SK-N-SH treated with all-trans-retinoic acid at 6 μM for 48 hours (cell line): ENCODE measurements at regions not wholly inside any gene's neighbourhood (a gene's known extent, or its start where the extent isn't known, plus 50 kb on each side); places are given as distances from the start of the nearest gene placed in this dataset.

Source experiments
- ARNTL ChIP-seq: fragments of 450-650 bp; formaldehyde crosslinking; IDR thresholded peaks from 2 replicates; pipeline ENCODE4 v1.5.0; 2020; ENCODE audit warnings: low read depth, mild to moderate bottlenecking, moderate library complexity, borderline replicate concordance
- ESRRG ChIP-seq: fragments of 250-450 bp; sonication (Bioruptor Pico); IDR thresholded peaks from 2 replicates; pipeline ENCODE4 v1.6.1; 2021; ENCODE audit warnings: mild to moderate bottlenecking
- ISL1 ChIP-seq: fragments of 250-450 bp; sonication (Bioruptor Pico); IDR thresholded peaks from 2 replicates; pipeline ENCODE4 v2.1.2; 2022; ENCODE audit warnings: mild to moderate bottlenecking, moderate library complexity
- RARB ChIP-seq: fragments of 250-450 bp; sonication (Bioruptor Pico); IDR thresholded peaks from 2 replicates; pipeline ENCODE4 v1.8.0; 2021; ENCODE audit warnings: mild to moderate bottlenecking, moderate library complexity
- ZFP3 ChIP-seq: fragments of 250-450 bp; sonication (Bioruptor Pico); IDR thresholded peaks from 2 replicates; pipeline ENCODE4 v1.5.0; 2020; ENCODE audit warnings: mild to moderate bottlenecking, moderate library complexity
- ZFP30 ChIP-seq: fragments of 450-650 bp; formaldehyde crosslinking; IDR thresholded peaks from 2 replicates; pipeline ENCODE4 v1.5.0; 2022; ENCODE audit warnings: mild to moderate bottlenecking, moderate library complexity
- ZNF565 ChIP-seq: fragments of 450-650 bp; formaldehyde crosslinking; conservative IDR thresholded peaks from 2 replicates; pipeline ENCODE4 v1.5.0; 2020; ENCODE audit warnings: low read depth, mild to moderate bottlenecking, moderate library complexity
- ZNF70 ChIP-seq: fragments of 450-650 bp; formaldehyde crosslinking; IDR thresholded peaks from 2 replicates; pipeline ENCODE4 v1.5.0; 2020; ENCODE audit warnings: mild to moderate bottlenecking, moderate library complexity
- ZNF8 ChIP-seq: fragments of 450-650 bp; formaldehyde crosslinking; IDR thresholded peaks from 2 replicates; pipeline ENCODE4 v1.5.0; 2020; ENCODE audit warnings: mild to moderate bottlenecking, moderate library complexity
- TF ChIP-seq, protein P1 (sequence below): fragments of 250-450 bp; sonication (Bioruptor Pico); IDR thresholded peaks from 2 replicates; pipeline ENCODE4 v1.5.1; 2021; ENCODE audit warnings: mild to moderate bottlenecking, moderate library complexity
- TF ChIP-seq, protein P2 (sequence below): fragments of 250-450 bp; sonication (Bioruptor Pico); IDR thresholded peaks from 2 replicates; pipeline ENCODE4 v1.8.0; 2020; ENCODE audit warnings: mild to moderate bottlenecking, moderate library complexity, borderline replicate concordance
- TF ChIP-seq, protein P3 (sequence below): fragments of 250-450 bp; sonication (Bioruptor Pico); IDR thresholded peaks from 2 replicates; pipeline ENCODE4 v1.5.1; 2020; ENCODE audit warnings: low read depth, mild to moderate bottlenecking, moderate library complexity
- TF ChIP-seq, protein P4 (sequence below): fragments of 250-450 bp; sonication (Bioruptor Pico); IDR thresholded peaks from 2 replicates; pipeline ENCODE4 v1.5.0; 2020; ENCODE audit warnings: mild to moderate bottlenecking, moderate library complexity

DNA sequence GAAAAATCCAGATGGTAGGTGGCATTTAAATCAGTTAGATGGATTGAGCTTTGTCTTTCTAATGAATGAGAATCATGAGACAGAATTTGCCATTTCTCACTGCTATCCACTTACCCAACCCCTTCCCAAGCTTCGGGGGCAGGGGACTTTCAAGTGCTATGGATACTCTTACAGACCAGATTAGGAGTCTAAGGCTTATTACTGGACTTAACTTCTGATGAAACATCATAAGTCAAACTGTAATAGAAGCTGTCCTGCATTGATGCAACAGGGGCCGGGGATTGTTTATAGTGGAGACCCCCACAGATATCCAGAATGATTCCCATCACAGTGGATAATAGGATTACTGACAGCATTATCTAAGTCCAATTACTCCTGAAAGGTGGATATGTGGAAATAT, 267.0 kb downstream of the NUF2 start:
- TF ChIP-seq ISL1 (no peak), ZFP3 (CRISPR knock-in tag) (no peak), ZNF8 (CRISPR knock-in tag) (no peak), ZNF565 (CRISPR knock-in tag) (no peak), RARB (no peak), ESRRG (CRISPR knock-in tag) (no peak), ZFP30 (CRISPR knock-in tag) (no peak), ZNF70 (CRISPR knock-in tag) (no peak), ARNTL (CRISPR knock-in tag) (no peak)
- TF ChIP-seq, protein P1, sequence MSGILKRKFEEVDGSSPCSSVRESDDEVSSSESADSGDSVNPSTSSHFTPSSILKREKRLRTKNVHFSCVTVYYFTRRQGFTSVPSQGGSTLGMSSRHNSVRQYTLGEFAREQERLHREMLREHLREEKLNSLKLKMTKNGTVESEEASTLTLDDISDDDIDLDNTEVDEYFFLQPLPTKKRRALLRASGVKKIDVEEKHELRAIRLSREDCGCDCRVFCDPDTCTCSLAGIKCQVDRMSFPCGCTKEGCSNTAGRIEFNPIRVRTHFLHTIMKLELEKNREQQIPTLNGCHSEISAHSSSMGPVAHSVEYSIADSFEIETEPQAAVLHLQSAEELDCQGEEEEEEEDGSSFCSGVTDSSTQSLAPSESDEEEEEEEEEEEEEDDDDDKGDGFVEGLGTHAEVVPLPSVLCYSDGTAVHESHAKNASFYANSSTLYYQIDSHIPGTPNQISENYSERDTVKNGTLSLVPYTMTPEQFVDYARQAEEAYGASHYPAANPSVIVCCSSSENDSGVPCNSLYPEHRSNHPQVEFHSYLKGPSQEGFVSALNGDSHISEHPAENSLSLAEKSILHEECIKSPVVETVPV (CRISPR knock-in tag) = no peak
- TF ChIP-seq, protein P2, sequence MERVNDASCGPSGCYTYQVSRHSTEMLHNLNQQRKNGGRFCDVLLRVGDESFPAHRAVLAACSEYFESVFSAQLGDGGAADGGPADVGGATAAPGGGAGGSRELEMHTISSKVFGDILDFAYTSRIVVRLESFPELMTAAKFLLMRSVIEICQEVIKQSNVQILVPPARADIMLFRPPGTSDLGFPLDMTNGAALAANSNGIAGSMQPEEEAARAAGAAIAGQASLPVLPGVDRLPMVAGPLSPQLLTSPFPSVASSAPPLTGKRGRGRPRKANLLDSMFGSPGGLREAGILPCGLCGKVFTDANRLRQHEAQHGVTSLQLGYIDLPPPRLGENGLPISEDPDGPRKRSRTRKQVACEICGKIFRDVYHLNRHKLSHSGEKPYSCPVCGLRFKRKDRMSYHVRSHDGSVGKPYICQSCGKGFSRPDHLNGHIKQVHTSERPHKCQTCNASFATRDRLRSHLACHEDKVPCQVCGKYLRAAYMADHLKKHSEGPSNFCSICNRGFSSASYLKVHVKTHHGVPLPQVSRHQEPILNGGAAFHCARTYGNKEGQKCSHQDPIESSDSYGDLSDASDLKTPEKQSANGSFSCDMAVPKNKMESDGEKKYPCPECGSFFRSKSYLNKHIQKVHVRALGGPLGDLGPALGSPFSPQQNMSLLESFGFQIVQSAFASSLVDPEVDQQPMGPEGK (CRISPR knock-in tag) = no peak
- TF ChIP-seq, protein P3, sequence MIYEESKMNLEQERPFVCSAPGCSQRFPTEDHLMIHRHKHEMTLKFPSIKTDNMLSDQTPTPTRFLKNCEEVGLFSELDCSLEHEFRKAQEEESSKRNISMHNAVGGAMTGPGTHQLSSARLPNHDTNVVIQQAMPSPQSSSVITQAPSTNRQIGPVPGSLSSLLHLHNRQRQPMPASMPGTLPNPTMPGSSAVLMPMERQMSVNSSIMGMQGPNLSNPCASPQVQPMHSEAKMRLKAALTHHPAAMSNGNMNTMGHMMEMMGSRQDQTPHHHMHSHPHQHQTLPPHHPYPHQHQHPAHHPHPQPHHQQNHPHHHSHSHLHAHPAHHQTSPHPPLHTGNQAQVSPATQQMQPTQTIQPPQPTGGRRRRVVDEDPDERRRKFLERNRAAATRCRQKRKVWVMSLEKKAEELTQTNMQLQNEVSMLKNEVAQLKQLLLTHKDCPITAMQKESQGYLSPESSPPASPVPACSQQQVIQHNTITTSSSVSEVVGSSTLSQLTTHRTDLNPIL = no peak
- TF ChIP-seq, protein P4, sequence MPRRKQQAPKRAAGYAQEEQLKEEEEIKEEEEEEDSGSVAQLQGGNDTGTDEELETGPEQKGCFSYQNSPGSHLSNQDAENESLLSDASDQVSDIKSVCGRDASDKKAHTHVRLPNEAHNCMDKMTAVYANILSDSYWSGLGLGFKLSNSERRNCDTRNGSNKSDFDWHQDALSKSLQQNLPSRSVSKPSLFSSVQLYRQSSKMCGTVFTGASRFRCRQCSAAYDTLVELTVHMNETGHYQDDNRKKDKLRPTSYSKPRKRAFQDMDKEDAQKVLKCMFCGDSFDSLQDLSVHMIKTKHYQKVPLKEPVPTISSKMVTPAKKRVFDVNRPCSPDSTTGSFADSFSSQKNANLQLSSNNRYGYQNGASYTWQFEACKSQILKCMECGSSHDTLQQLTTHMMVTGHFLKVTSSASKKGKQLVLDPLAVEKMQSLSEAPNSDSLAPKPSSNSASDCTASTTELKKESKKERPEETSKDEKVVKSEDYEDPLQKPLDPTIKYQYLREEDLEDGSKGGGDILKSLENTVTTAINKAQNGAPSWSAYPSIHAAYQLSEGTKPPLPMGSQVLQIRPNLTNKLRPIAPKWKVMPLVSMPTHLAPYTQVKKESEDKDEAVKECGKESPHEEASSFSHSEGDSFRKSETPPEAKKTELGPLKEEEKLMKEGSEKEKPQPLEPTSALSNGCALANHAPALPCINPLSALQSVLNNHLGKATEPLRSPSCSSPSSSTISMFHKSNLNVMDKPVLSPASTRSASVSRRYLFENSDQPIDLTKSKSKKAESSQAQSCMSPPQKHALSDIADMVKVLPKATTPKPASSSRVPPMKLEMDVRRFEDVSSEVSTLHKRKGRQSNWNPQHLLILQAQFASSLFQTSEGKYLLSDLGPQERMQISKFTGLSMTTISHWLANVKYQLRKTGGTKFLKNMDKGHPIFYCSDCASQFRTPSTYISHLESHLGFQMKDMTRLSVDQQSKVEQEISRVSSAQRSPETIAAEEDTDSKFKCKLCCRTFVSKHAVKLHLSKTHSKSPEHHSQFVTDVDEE (CRISPR knock-in tag) = no peak
